GM12878 (cell line): ENCODE measurements at regions not wholly inside any gene's neighbourhood (a gene's known extent, or its start where the extent isn't known, plus 50 kb on each side); places are given as distances from the start of the nearest gene placed in this dataset.

ENCODE experiments used
- ATAC-seq: fragments of 200-7000 bp; cut with Tn5 transposase; 3 replicates; pipeline ENCODE4 v1.9.1; 2020; ENCODE audit warnings: mild to moderate bottlenecking, moderate library complexity
- BruUV-seq: library from RNA; stranded (reverse); fragments of 400-500 nt; replicated peaks from 2 replicates; lab custom pipeline; 2021; lab: Mats Ljungman, UMichigan
- CTCF ChIA-PET: fragments of 300-600 bp; sonication (Branson Sonifier 250); formaldehyde crosslinking; extraction: SDS; loops from one replicate; lab custom pipeline; 2021; ENCODE audit warnings: inconsistent platforms; lab: Yijun Ruan, JAX
- POLR2A ChIA-PET: fragments of 350-600 bp; formaldehyde crosslinking; extraction: SDS; loops from one replicate; lab custom pipeline; 2021; ENCODE audit warnings: inconsistent platforms; lab: Charles Lee
- RAD21 ChIA-PET: fragments of 300-600 bp; sonication (Branson Sonifier 250); formaldehyde crosslinking; loops from one replicate; lab custom pipeline; 2023; ENCODE audit warnings: antibody characterized with exemption; ENCODE audit not compliant: unreplicated experiment; lab: Charles Lee
- SMC1A ChIA-PET: fragments of 300-600 bp; sonication (Branson Sonifier 250); formaldehyde crosslinking; loops from one replicate; lab custom pipeline; 2023; ENCODE audit not compliant: unreplicated experiment, uncharacterized antibody; lab: Charles Lee
- DNase-seq: peaks from one replicate; pipeline ENCODE4 v3.0.0-alpha.2; 2011; ENCODE audit warnings: low read depth, low spot score
- FAIRE-seq: peaks from 3 replicates; lab custom pipeline; 2011; peaks lifted over from hg19 to GRCh38; lab: Jason Lieb, UNC
- H2AFZ ChIP-seq: 2 replicates; pipeline ENCODE4 v1.6.0; 2011; ENCODE audit warnings: low read depth, low read length, control low read depth; ENCODE audit not compliant: control insufficient read depth
- H3K27ac ChIP-seq: 2 replicates; pipeline ENCODE4 v1.5.1; 2011; ENCODE audit warnings: control low read depth; ENCODE audit not compliant: control insufficient read depth, insufficient read depth
- H3K27me3 ChIP-seq, 2 experiments: replicated peaks in 1 of 2; 2 replicates each; pipeline versions ENCODE4 v1.6.0 to v1.6.1; 2011; ENCODE audit warnings: low read length in 1 of 2; ENCODE audit not compliant: control insufficient read depth in 2 of 2, insufficient read depth in 2 of 2
- H3K36me3 ChIP-seq, 2 experiments: 2 replicates each; pipeline ENCODE4 v1.5.1; 2011; ENCODE audit warnings: low read length in 1 of 2; ENCODE audit not compliant: control insufficient read depth in 2 of 2, insufficient read depth in 2 of 2
- H3K4me1 ChIP-seq: 2 replicates; pipeline ENCODE4 v1.6.1; 2011; ENCODE audit warnings: mild to moderate bottlenecking, low read length, moderate library complexity, mixed read lengths; ENCODE audit not compliant: control insufficient read depth, insufficient read depth
- H3K4me2 ChIP-seq: 2 replicates; pipeline ENCODE4 v1.6.0; 2011; ENCODE audit warnings: control low read depth; ENCODE audit not compliant: control insufficient read depth, insufficient read depth
- H3K4me3 ChIP-seq: fragments of 200-600 bp; sonication (generic); 2 replicates; pipeline ENCODE4 v1.5.1; 2016
- H3K79me2 ChIP-seq: 2 replicates; pipeline ENCODE4 v1.6.0; 2011; ENCODE audit warnings: low read length; ENCODE audit not compliant: control insufficient read depth, insufficient read depth
- H3K9ac ChIP-seq: 2 replicates; pipeline ENCODE4 v1.8.0; 2011; ENCODE audit warnings: low read length, control low read depth, mixed read lengths; ENCODE audit not compliant: control insufficient read depth, insufficient read depth
- H3K9me3 ChIP-seq: replicated peaks from 3 replicates; pipeline ENCODE4 v1.5.1; 2011; ENCODE audit warnings: mild to moderate bottlenecking, low read length; ENCODE audit not compliant: control insufficient read depth, insufficient read depth
- H4K20me1 ChIP-seq: 2 replicates; pipeline ENCODE4 v1.6.0; 2011; ENCODE audit not compliant: control insufficient read depth, insufficient read depth
- CHD4 ChIP-seq: fragments of 200-600 bp; sonication (generic); IDR thresholded peaks from 2 replicates; pipeline ENCODE4 v1.6.1; 2016; ENCODE audit warnings: mild to moderate bottlenecking
- CREM ChIP-seq: IDR thresholded peaks from 2 replicates; pipeline ENCODE4 v1.6.1; 2014; ENCODE audit warnings: antibody characterized with exemption, low read depth
- IKZF1 ChIP-seq: fragments of 450-650 bp; conservative IDR thresholded peaks from 2 replicates; pipeline ENCODE4 v1.6.1; 2017; ENCODE audit warnings: antibody characterized with exemption, mild to moderate bottlenecking
- KDM1A ChIP-seq: fragments of 200-600 bp; sonication (generic); IDR thresholded peaks from 2 replicates; pipeline ENCODE4 v1.6.1; 2016; ENCODE audit warnings: borderline replicate concordance
- NFYA ChIP-seq: IDR thresholded peaks from 2 replicates; pipeline ENCODE4 v1.6.1; 2011; ENCODE audit warnings: low read depth, mild to moderate bottlenecking, low read length, improper control_type of control experiment, borderline replicate concordance
- PML ChIP-seq: IDR thresholded peaks from 2 replicates; pipeline ENCODE4 v1.6.1; 2012; ENCODE audit warnings: low read length, inconsistent platforms
- RELA ChIP-seq: fragments of 450-650 bp; IDR thresholded peaks from 2 replicates; pipeline ENCODE4 v1.8.0; 2014; ENCODE audit warnings: borderline replicate concordance; ENCODE audit not compliant: partially characterized antibody
- RUNX3 ChIP-seq: IDR thresholded peaks from 2 replicates; pipeline ENCODE4 v1.6.1; 2012; ENCODE audit warnings: low read length, inconsistent platforms
- SKIL ChIP-seq: fragments of 450-650 bp; IDR thresholded peaks from 2 replicates; pipeline ENCODE4 v1.6.1; 2017; ENCODE audit warnings: mild to moderate bottlenecking, low read depth, inconsistent platforms; ENCODE audit not compliant: poor library complexity, severe bottlenecking
- SMAD5 ChIP-seq: IDR thresholded peaks from 2 replicates; pipeline ENCODE4 v1.6.1; 2016; ENCODE audit warnings: antibody characterized with exemption, low read depth
- STAT1 ChIP-seq: fragments of 450-650 bp; conservative IDR thresholded peaks from 2 replicates; pipeline ENCODE4 v1.6.1; 2014; ENCODE audit warnings: antibody characterized with exemption, mild to moderate bottlenecking
- TARDBP ChIP-seq: IDR thresholded peaks from 2 replicates; pipeline ENCODE4 v1.6.1; 2016; ENCODE audit warnings: borderline replicate concordance
- ZNF217 ChIP-seq: fragments of 450-650 bp; IDR thresholded peaks from 2 replicates; pipeline ENCODE4 v1.6.1; 2017; ENCODE audit warnings: antibody characterized with exemption, mild to moderate bottlenecking
- ZNF274 ChIP-seq: IDR thresholded peaks from one replicate; pipeline ENCODE4 v1.8.0; 2011; ENCODE audit not compliant: insufficient read length, insufficient read depth
- WGBS: methylation state at CpG from one replicate; pipeline ENCODE4 v1.1.6; 2016; ENCODE audit warnings: low lambda C conversion rate; ENCODE audit not compliant: insufficient replicate concordance, insufficient coverage; ENCODE audit errors: missing lambda C conversion rate; 5-methylcytosine and 5-hydroxymethylcytosine counted together
- in situ Hi-C: fragments of 300-500 bp; cut with MboI; formaldehyde crosslinking; loops from 9 replicates; pipeline ENCODE4 v1.14.3; 2018; ENCODE audit warnings: mixed read lengths
- intact Hi-C: fragments of 100-400 bp; cut with micrococcal nuclease; formaldehyde crosslinking; loops from one replicate; pipeline ENCODE4 v1.14.2; 2022; ENCODE audit not compliant: unreplicated experiment

GRCh38 chr3:194998948-194999347 lies 272.0 kb downstream of the XXYLT1 start:
- DNase-seq: no peak
- SMC1A ChIA-PET: no interaction called here
- BruUV-seq: no TSS peak
- FAIRE-seq: no peak
- no peak for TF ChIP-seq IKZF1
- no peak for TF ChIP-seq SMAD5
- no peak for TF ChIP-seq STAT1
- no peak for TF ChIP-seq CHD4
- TF ChIP-seq RUNX3: no peak
- no peak for TF ChIP-seq ZNF217
- no peak for TF ChIP-seq SKIL
- TF ChIP-seq, all 136 proteins: peak for 0
- no peaks in the 10 kb centered on the region for H3K9me3 ChIP-seq
- H3K4me2 ChIP-seq: no peak overlapping the region
- no peaks in the 10 kb centered on the region for H4K20me1 ChIP-seq
- no peaks in the 10 kb centered on the region for H3K36me3 ChIP-seq
- intact Hi-C loops (no loop called here), in situ Hi-C loops (no loop called here)
- ChIA-PET RAD21 (no interaction called here), CTCF (no interaction called here), POLR2A (no interaction called here)
- no peak overlapping the region for H3K9ac ChIP-seq
- no peak for ATAC-seq
- H3K27ac ChIP-seq: no peak overlapping the region
- H3K27me3 ChIP-seq: peaks cover 0 to 2% of the 10 kb centered on the region in 2 experiments; a peak in 3 of 4 replicates
- H3K4me1 ChIP-seq: no peaks in the 10 kb centered on the region
- 18% methylated on average over 5 of the region's 5 CpGs for WGBS
- no peaks in the 10 kb centered on the region for H3K79me2 ChIP-seq
- no peak overlapping the region for H3K4me3 ChIP-seq
- no peak overlapping the region for H2AFZ ChIP-seq

GRCh38 chr3:194999491-194999890 lies 271.5 kb downstream of the XXYLT1 start:
- H3K36me3 ChIP-seq: no peaks in the 10 kb centered on the region
- H4K20me1 ChIP-seq: no peaks in the 10 kb centered on the region
- H3K27me3 ChIP-seq: peaks cover 0 to 2% of the 10 kb centered on the region in 2 experiments; a peak in 3 of 4 replicates
- ATAC-seq: no peak
- no peak for FAIRE-seq
- no peaks in the 10 kb centered on the region for H3K9me3 ChIP-seq
- SMC1A ChIA-PET: no interaction called here
- TF ChIP-seq CREM (no peak), ZNF274 (no peak), RELA (no peak), KDM1A (no peak), TARDBP (no peak), PML (no peak), NFYA (no peak)
- no TSS peak for BruUV-seq
- no peak for DNase-seq
- intact Hi-C loops: no loop called here
- CTCF ChIA-PET: no interaction called here
- no peak overlapping the region for H3K9ac ChIP-seq
- no peak overlapping the region for H3K4me3 ChIP-seq
- no peak overlapping the region for H2AFZ ChIP-seq
- POLR2A ChIA-PET: interaction anchor here (0.6 kb wide), 1 partner anchor 567 kb away, joined by 4 read pairs; no protein-coding TSS in a partner anchor
- RAD21 ChIA-PET: no interaction called here
- in situ Hi-C loops: no loop called here
- no peak overlapping the region for H3K27ac ChIP-seq
- no peaks in the 10 kb centered on the region for H3K79me2 ChIP-seq
- 22% methylated on average over 6 of the region's 6 CpGs for WGBS
- H3K4me2 ChIP-seq: no peak overlapping the region
- H3K4me1 ChIP-seq: no peaks in the 10 kb centered on the region
